Hepatocyte (in vitro differentiated cells): ENCODE measurements at regions not wholly inside any gene's neighbourhood (a gene's known extent, or its start where the extent isn't known, plus 50 kb on each side); places are given as distances from the start of the nearest gene placed in this dataset.

ENCODE experiments used
- EZH2 ChIP-seq: fragments of 200-600 bp; sonication (generic); IDR thresholded peaks from 2 replicates; pipeline ENCODE4 v1.6.1; 2016; ENCODE audit warnings: antibody characterized with exemption, mild to moderate bottlenecking, borderline replicate concordance
- EZH2phosphoT487 ChIP-seq: fragments of 200-600 bp; sonication (generic); IDR thresholded peaks from one replicate; pipeline ENCODE4 v1.6.1; 2018; ENCODE audit warnings: antibody characterized with exemption, mild to moderate bottlenecking, low read depth, moderate library complexity; ENCODE audit not compliant: unreplicated experiment, severe bottlenecking
- TF ChIP-seq, protein P1 (sequence below): fragments of 200-600 bp; sonication (generic); IDR thresholded peaks from 2 replicates; pipeline ENCODE4 v1.5.1; 2016; ENCODE audit warnings: antibody characterized with exemption, mild to moderate bottlenecking; ENCODE audit not compliant: poor library complexity

DNA sequence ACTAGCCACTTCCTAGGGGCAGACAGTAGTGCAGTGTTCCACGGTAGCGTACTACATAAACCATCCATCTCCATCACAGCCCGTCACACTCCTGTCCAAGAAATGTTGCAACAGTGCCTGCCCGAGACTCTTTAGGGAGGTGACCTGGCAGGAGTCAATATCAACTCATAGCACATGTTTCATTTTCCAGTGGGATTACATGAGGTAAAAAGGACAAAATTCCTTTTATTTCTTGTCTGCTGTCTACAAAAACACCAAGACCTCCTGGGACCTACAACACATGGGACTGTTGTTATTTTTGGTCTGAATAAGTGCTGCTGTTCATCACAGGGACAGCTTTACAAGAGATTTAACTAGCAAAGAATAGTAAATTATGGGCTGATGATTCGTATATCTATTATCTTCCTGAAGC, 99.9 kb downstream of the MPP7 start:
- TF ChIP-seq, protein P1, sequence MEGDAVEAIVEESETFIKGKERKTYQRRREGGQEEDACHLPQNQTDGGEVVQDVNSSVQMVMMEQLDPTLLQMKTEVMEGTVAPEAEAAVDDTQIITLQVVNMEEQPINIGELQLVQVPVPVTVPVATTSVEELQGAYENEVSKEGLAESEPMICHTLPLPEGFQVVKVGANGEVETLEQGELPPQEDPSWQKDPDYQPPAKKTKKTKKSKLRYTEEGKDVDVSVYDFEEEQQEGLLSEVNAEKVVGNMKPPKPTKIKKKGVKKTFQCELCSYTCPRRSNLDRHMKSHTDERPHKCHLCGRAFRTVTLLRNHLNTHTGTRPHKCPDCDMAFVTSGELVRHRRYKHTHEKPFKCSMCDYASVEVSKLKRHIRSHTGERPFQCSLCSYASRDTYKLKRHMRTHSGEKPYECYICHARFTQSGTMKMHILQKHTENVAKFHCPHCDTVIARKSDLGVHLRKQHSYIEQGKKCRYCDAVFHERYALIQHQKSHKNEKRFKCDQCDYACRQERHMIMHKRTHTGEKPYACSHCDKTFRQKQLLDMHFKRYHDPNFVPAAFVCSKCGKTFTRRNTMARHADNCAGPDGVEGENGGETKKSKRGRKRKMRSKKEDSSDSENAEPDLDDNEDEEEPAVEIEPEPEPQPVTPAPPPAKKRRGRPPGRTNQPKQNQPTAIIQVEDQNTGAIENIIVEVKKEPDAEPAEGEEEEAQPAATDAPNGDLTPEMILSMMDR, result no peak
- TF ChIP-seq EZH2phosphoT487 (no peak), EZH2 (no peak)
